Mucosa of gallbladder (tissue), 1 donor: ENCODE measurements at regions not wholly inside any gene's neighbourhood (a gene's known extent, or its start where the extent isn't known, plus 50 kb on each side); places are given as distances from the start of the nearest gene placed in this dataset.

ENCODE experiments used
- DNase-seq: peaks from one replicate; pipeline ENCODE4 v3.0.0-alpha.2; 2020; ENCODE audit warnings: low spot score
- donor health status: DM: no; HTN: no; CAD: no.

GRCh38 chr20:61045091-61045490 is 207.0 kb upstream of the CDH4 start:
- no peak for DNase-seq

- no peak for DNase-seq
These were observed 206.0 kb upstream of the CDH4 start for GRCh38 chr20:61045876-61046585.

- no peak for DNase-seq
These were observed 205.2 kb upstream of the CDH4 start for GRCh38 chr20:61046721-61047351.

GRCh38 chr20:61047515-61047914 is 204.5 kb upstream of the CDH4 start:
- no peak for DNase-seq

GRCh38 chr20:61048302-61048701 is 203.8 kb upstream of the CDH4 start:
- no peak for DNase-seq

GRCh38 chr20:61049684-61050083 is 202.4 kb upstream of the CDH4 start:
- DNase-seq = no peak

- no peak for DNase-seq
These were observed 201.6 kb upstream of the CDH4 start for GRCh38 chr20:61050336-61050890.

GRCh38 chr20:61052195-61052750 is 199.8 kb upstream of the CDH4 start:
- no peak for DNase-seq

GRCh38 chr20:61052776-61053442 is 199.2 kb upstream of the CDH4 start:
- no peak for DNase-seq

GRCh38 chr20:61053487-61053886 is 198.6 kb upstream of the CDH4 start:
- DNase-seq = peak; percentile 65

- DNase-seq = peak; percentile 21
These were observed 198.2 kb upstream of the CDH4 start for GRCh38 chr20:61053889-61054288.

- no peak for DNase-seq
These were observed 197.7 kb upstream of the CDH4 start for GRCh38 chr20:61054411-61054810.

- DNase-seq = no peak
These were observed 196.7 kb upstream of the CDH4 start for GRCh38 chr20:61055180-61056010.

GRCh38 chr20:61056116-61056515 is 195.9 kb upstream of the CDH4 start:
- no peak for DNase-seq

- no peak for DNase-seq
These were observed 195.2 kb upstream of the CDH4 start for GRCh38 chr20:61056627-61057442.

- no peak for DNase-seq
These were observed 194.5 kb upstream of the CDH4 start for GRCh38 chr20:61057443-61058121.

GRCh38 chr20:61061981-61062380 is 190.1 kb upstream of the CDH4 start:
- no peak for DNase-seq

- DNase-seq = no peak
These were observed 186.2 kb upstream of the CDH4 start for GRCh38 chr20:61065853-61066252.

- DNase-seq = no peak
These were observed 185.5 kb upstream of the CDH4 start for GRCh38 chr20:61066526-61066925.

- DNase-seq = no peak
These were observed 184.8 kb upstream of the CDH4 start for GRCh38 chr20:61067221-61067620.
